ACC112 (cell line): ENCODE measurements at regions not wholly inside any gene's neighbourhood (a gene's known extent, or its start where the extent isn't known, plus 50 kb on each side); places are given as distances from the start of the nearest gene placed in this dataset.

Source experiments
- H2AFZ ChIP-seq: fragments of 200-600 bp; sonication (generic); one replicate; pipeline ENCODE4 v1.6.0; 2017; ENCODE audit warnings: antibody characterized with exemption, low read length; ENCODE audit not compliant: unreplicated experiment
- H3K27ac ChIP-seq: fragments of 200-600 bp; sonication (generic); 2 replicates; pipeline ENCODE4 v1.5.1; 2014; ENCODE audit warnings: low read depth, mild to moderate bottlenecking, antibody characterized with exemption, low read length, moderate library complexity
- H3K27me3 ChIP-seq: fragments of 200-600 bp; sonication (generic); 2 replicates; pipeline ENCODE4 v1.6.1; 2014; ENCODE audit warnings: mild to moderate bottlenecking, antibody characterized with exemption, low read length, moderate library complexity, mixed read lengths; ENCODE audit not compliant: insufficient read depth
- H3K36me3 ChIP-seq: fragments of 200-600 bp; sonication (generic); 2 replicates; pipeline ENCODE4 v1.6.1; 2016; ENCODE audit warnings: mild to moderate bottlenecking, antibody characterized with exemption, low read length, moderate library complexity, mixed read lengths; ENCODE audit not compliant: insufficient read depth
- H3K4me1 ChIP-seq: fragments of 200-600 bp; sonication (generic); one replicate; pipeline ENCODE4 v1.6.1; 2016; ENCODE audit warnings: low read length, mixed read lengths; ENCODE audit not compliant: insufficient read depth, unreplicated experiment, control insufficient read depth
- H3K4me3 ChIP-seq: fragments of 200-600 bp; sonication (generic); 2 replicates; pipeline ENCODE4 v1.5.1; 2014; ENCODE audit warnings: mild to moderate bottlenecking, low read depth, low read length
- H3K79me2 ChIP-seq: fragments of 200-600 bp; sonication (generic); one replicate; pipeline ENCODE4 v1.6.0; 2016; ENCODE audit warnings: low read length; ENCODE audit not compliant: control insufficient read depth, unreplicated experiment, insufficient read depth

- Histone ChIP-seq H3K4me3 (no peak overlapping the region), H3K27ac (no peak overlapping the region), H3K4me1 (no peaks in the 10 kb centered on the region), H2AFZ (no peak overlapping the region), H3K79me2 (no peaks in the 10 kb centered on the region), H3K27me3 (no peaks in the 10 kb centered on the region), H3K36me3 (no peaks in the 10 kb centered on the region)
These were observed 85.9 kb upstream of the DPH5 start for GRCh38 chr1:101111461-101111860.

GRCh38 chr1:101109791-101110190, 84.2 kb upstream of the DPH5 start:
- Histone ChIP-seq H2AFZ (no peak overlapping the region), H3K4me3 (no peak overlapping the region), H3K36me3 (no peaks in the 10 kb centered on the region), H3K79me2 (no peaks in the 10 kb centered on the region), H3K27ac (no peak overlapping the region), H3K4me1 (no peaks in the 10 kb centered on the region), H3K27me3 (no peaks in the 10 kb centered on the region)

GRCh38 chr1:101108111-101108500, 82.5 kb upstream of the DPH5 start:
- no peak overlapping the region for H3K4me3 ChIP-seq
- H3K27ac ChIP-seq = no peak overlapping the region
- H2AFZ ChIP-seq = no peak overlapping the region
- no peaks in the 10 kb centered on the region for H3K4me1 ChIP-seq
- H3K27me3 ChIP-seq = no peaks in the 10 kb centered on the region
- no peaks in the 10 kb centered on the region for H3K36me3 ChIP-seq
- H3K79me2 ChIP-seq = no peaks in the 10 kb centered on the region

GRCh38 chr1:101107496-101108110, 82.0 kb upstream of the DPH5 start:
- Histone ChIP-seq H3K27me3 (no peaks in the 10 kb centered on the region), H3K27ac (no peak overlapping the region), H3K36me3 (no peaks in the 10 kb centered on the region), H3K79me2 (no peaks in the 10 kb centered on the region), H3K4me3 (no peak overlapping the region), H3K4me1 (no peaks in the 10 kb centered on the region), H2AFZ (no peak overlapping the region)

- H3K4me3 ChIP-seq = no peak overlapping the region
- no peak overlapping the region for H3K27ac ChIP-seq
- peaks cover 4% of the 10 kb centered on the region for H3K4me1 ChIP-seq
- no peaks in the 10 kb centered on the region for H3K79me2 ChIP-seq
- no peaks in the 10 kb centered on the region for H3K27me3 ChIP-seq
- no peaks in the 10 kb centered on the region for H3K36me3 ChIP-seq
- H2AFZ ChIP-seq = no peak overlapping the region
These were observed 80.3 kb upstream of the DPH5 start for GRCh38 chr1:101105877-101106276.

GRCh38 chr1:101102426-101103156, 77.0 kb upstream of the DPH5 start:
- H3K36me3 ChIP-seq = no peaks in the 10 kb centered on the region
- no peak overlapping the region for H3K27ac ChIP-seq
- H2AFZ ChIP-seq = no peak overlapping the region
- H3K4me1 ChIP-seq = peaks cover 4% of the 10 kb centered on the region
- no peak overlapping the region for H3K4me3 ChIP-seq
- no peaks in the 10 kb centered on the region for H3K27me3 ChIP-seq
- H3K79me2 ChIP-seq = no peaks in the 10 kb centered on the region

- H2AFZ ChIP-seq = no peak overlapping the region
- H3K4me1 ChIP-seq = peaks cover 4% of the 10 kb centered on the region
- H3K36me3 ChIP-seq = no peaks in the 10 kb centered on the region
- H3K79me2 ChIP-seq = no peaks in the 10 kb centered on the region
- H3K27me3 ChIP-seq = no peaks in the 10 kb centered on the region
- H3K4me3 ChIP-seq = no peak overlapping the region
- no peak overlapping the region for H3K27ac ChIP-seq
These were observed 75.8 kb upstream of the DPH5 start for GRCh38 chr1:101101360-101101759.

- Histone ChIP-seq H3K4me3 (no peak overlapping the region), H2AFZ (no peak overlapping the region), H3K4me1 (peaks cover 4% of the 10 kb centered on the region), H3K27ac (no peak overlapping the region), H3K27me3 (no peaks in the 10 kb centered on the region), H3K79me2 (no peaks in the 10 kb centered on the region), H3K36me3 (no peaks in the 10 kb centered on the region)
These were observed 75.1 kb upstream of the DPH5 start for GRCh38 chr1:101100674-101101073.

GRCh38 chr1:101098907-101099306, 73.3 kb upstream of the DPH5 start:
- Histone ChIP-seq H3K27ac (no peak overlapping the region), H3K79me2 (no peaks in the 10 kb centered on the region), H3K27me3 (no peaks in the 10 kb centered on the region), H2AFZ (no peak overlapping the region), H3K4me1 (peaks cover 4% of the 10 kb centered on the region), H3K4me3 (no peak overlapping the region), H3K36me3 (no peaks in the 10 kb centered on the region)

- H3K4me1 ChIP-seq = peaks cover 4% of the 10 kb centered on the region
These were observed 72.7 kb upstream of the DPH5 start for GRCh38 chr1:101098327-101098726.

GRCh38 chr1:101089613-101090338, 64.2 kb upstream of the DPH5 start:
- Histone ChIP-seq H3K36me3 (no peaks in the 10 kb centered on the region), H3K4me1 (no peaks in the 10 kb centered on the region), H3K79me2 (no peaks in the 10 kb centered on the region), H3K4me3 (no peak overlapping the region), H3K27ac (no peak overlapping the region), H3K27me3 (no peaks in the 10 kb centered on the region), H2AFZ (no peak overlapping the region)

More at GRCh38 chr1:101098327-101098726, 72.7 kb upstream of the DPH5 start:
- Histone ChIP-seq H2AFZ (no peak overlapping the region), H3K79me2 (no peaks in the 10 kb centered on the region), H3K27me3 (no peaks in the 10 kb centered on the region), H3K36me3 (no peaks in the 10 kb centered on the region), H3K27ac (no peak overlapping the region), H3K4me3 (no peak overlapping the region)
